T-cell (primary cell): ENCODE measurements at regions not wholly inside any gene's neighbourhood (a gene's known extent, or its start where the extent isn't known, plus 50 kb on each side); places are given as distances from the start of the nearest gene placed in this dataset.
"Not testable (repeated sequence)": the region's sequence is repeated elsewhere in the genome, so short reads cannot be mapped to it uniquely, and the experiment has no call there.

Experiments used
- ATAC-seq, 4 experiments: fragments of 200-7000 bp in 3 of 4; fragments of 150-1000 bp in 1 of 4; cut with Tn5 transposase; replicated peaks in 1 of 4; 1 replicate in 3 of 4; 2 replicates in 1 of 4; pipeline ENCODE4 v1.10.0; 2021; ENCODE audit warnings: moderate library complexity in 3 of 4, mild to moderate bottlenecking in 2 of 4, moderate number of reproducible peaks in 1 of 4
- CTCF ChIA-PET, 2 donors: fragments of 300-600 bp; sonication (Branson Sonifier 250); formaldehyde crosslinking; loops; one replicate each; lab custom pipeline; 2022; ENCODE audit warnings: antibody characterized with exemption in 2 of 2; lab: Charles Lee
- POLR2A ChIA-PET, 2 donors: fragments of 300-600 bp; sonication (Branson Sonifier 250); formaldehyde crosslinking; loops; one replicate each; lab custom pipeline; 2022; ENCODE audit warnings: antibody characterized with exemption in 2 of 2; lab: Charles Lee
- DNase-seq, 35 experiments: peaks; one replicate each; pipeline versions ENCODE4 v3.0.0 to v3.0.0-alpha.2; 2013 to 2023
- H3K27ac ChIP-seq: one replicate; pipeline ENCODE4 v1.5.1; 2013; ENCODE audit warnings: low read length
- H3K27me3 ChIP-seq, 2 experiments: replicated peaks in 1 of 2; 1 replicate in 1 of 2; 2 replicates in 1 of 2; pipeline versions ENCODE4 v1.6.1 to v1.7.0; 2013; ENCODE audit warnings: low read length in 1 of 2, mixed read lengths in 1 of 2; ENCODE audit not compliant: control insufficient read depth in 2 of 2, insufficient read depth in 2 of 2; ENCODE audit errors: extremely low read depth in 1 of 2
- H3K36me3 ChIP-seq, 2 donors: 1 replicate in 1 of 2; 2 replicates in 1 of 2; pipeline versions ENCODE4 v1.6.1 to v1.7.0; 2013; ENCODE audit warnings: low read length in 1 of 2; ENCODE audit not compliant: control insufficient read depth in 2 of 2, insufficient read depth in 1 of 2; ENCODE audit errors: extremely low read depth in 1 of 2
- H3K4me1 ChIP-seq, 2 experiments: 1 replicate in 1 of 2; 2 replicates in 1 of 2; pipeline versions ENCODE4 v1.6.1 to v1.7.0; 2013; ENCODE audit warnings: low read length in 2 of 2, mixed read lengths in 1 of 2; ENCODE audit not compliant: insufficient read depth in 2 of 2, control insufficient read depth in 1 of 2; ENCODE audit errors: extremely low read depth in 1 of 2
- H3K4me3 ChIP-seq, 2 donors: 1 replicate in 1 of 2; 2 replicates in 1 of 2; pipeline versions ENCODE4 v1.5.1 to v1.7.0; 2013; ENCODE audit warnings: mild to moderate bottlenecking in 2 of 2, low read length in 1 of 2, moderate library complexity in 1 of 2; ENCODE audit not compliant: control insufficient read depth in 1 of 2; ENCODE audit errors: extremely low read depth in 1 of 2
- H3K9me3 ChIP-seq: 2 replicates; pipeline ENCODE4 v1.7.0; 2013
- H3K27ac Mint-ChIP-seq, 2 donors: one replicate each; pipeline ENCODE4 v1.8.0; 2020 to 2021; ENCODE audit warnings: mild to moderate bottlenecking in 2 of 2, mixed read lengths in 2 of 2
- H3K27me3 Mint-ChIP-seq, 2 donors: one replicate each; pipeline ENCODE4 v1.8.0; 2021 to 2022; ENCODE audit warnings: mixed read lengths in 2 of 2
- H3K36me3 Mint-ChIP-seq: one replicate; pipeline ENCODE4 v1.8.0; 2021; ENCODE audit warnings: mixed read lengths
- H3K4me1 Mint-ChIP-seq, 3 donors: one replicate each; pipeline ENCODE4 v1.8.0; 2020 to 2022; ENCODE audit warnings: mixed read lengths in 3 of 3, mild to moderate bottlenecking in 1 of 3
- H3K4me3 Mint-ChIP-seq, 3 donors: one replicate each; pipeline ENCODE4 v1.8.0; 2020 to 2022; ENCODE audit warnings: mild to moderate bottlenecking in 3 of 3, mixed read lengths in 3 of 3, moderate library complexity in 3 of 3
- H3K9me3 Mint-ChIP-seq, 3 donors: one replicate each; pipeline ENCODE4 v1.8.0; 2020 to 2022; ENCODE audit warnings: mixed read lengths in 3 of 3
- WGBS: methylation state at CpG from one replicate; pipeline ENCODE4 v1.1.5; 2013; ENCODE audit warnings: missing lambda C conversion rate; ENCODE audit not compliant: insufficient coverage; 5-methylcytosine and 5-hydroxymethylcytosine counted together

- no peaks in the 10 kb centered on the region for H3K9me3 ChIP-seq
- peaks cover 0 to 8% (median 5%) of the 10 kb centered on the region in 3 donors for H3K9me3 Mint-ChIP-seq
- DNase-seq (no peak), ATAC-seq (no peak)
- H3K27me3 ChIP-seq = peaks cover 0 to 4% of the 10 kb centered on the region in 2 experiments
- WGBS = no CpG with 5 or more reads among the region's 5 CpGs
- ChIA-PET POLR2A (no interaction called here), CTCF (no interaction called here)
- H3K4me3 ChIP-seq = no peak overlapping the region
- H3K4me1 ChIP-seq = peaks cover 0 to 2% of the 10 kb centered on the region in 2 experiments
- no peak overlapping the region for H3K27ac Mint-ChIP-seq
- H3K4me3 Mint-ChIP-seq = no peak overlapping the region
- H3K36me3 Mint-ChIP-seq = no peaks in the 10 kb centered on the region
- no peak overlapping the region for H3K27ac ChIP-seq
- peaks cover 0 to 4% (median 4%) of the 10 kb centered on the region in 3 donors for H3K4me1 Mint-ChIP-seq
- no peaks in the 10 kb centered on the region for H3K36me3 ChIP-seq
- peaks cover 10 to 31% of the 10 kb centered on the region in 2 donors for H3K27me3 Mint-ChIP-seq
Observed at GRCh38 chr3:194907811-194908210, 222.1 kb downstream of the FAM43A start.

GRCh38 chr3:194908496-194908895 lies 222.8 kb downstream of the FAM43A start:
- Mint-ChIP-seq H3K27ac (no peak overlapping the region), H3K4me3 (no peak overlapping the region), H3K4me1 (peaks cover 0 to 4% (median 4%) of the 10 kb centered on the region in 3 donors), H3K9me3 (peaks cover 0 to 6% (median 5%) of the 10 kb centered on the region in 3 donors), H3K36me3 (no peaks in the 10 kb centered on the region), H3K27me3 (peaks cover 9 to 36% of the 10 kb centered on the region in 2 donors)
- H3K4me3 ChIP-seq = no peak overlapping the region
- H3K4me1 ChIP-seq = peaks cover 0 to 2% of the 10 kb centered on the region in 2 experiments
- ChIA-PET CTCF (no interaction called here), POLR2A (no interaction called here)
- ATAC-seq (no peak), DNase-seq (no peak)
- no peaks in the 10 kb centered on the region for H3K9me3 ChIP-seq
- peaks cover 0 to 4% of the 10 kb centered on the region in 2 experiments for H3K27me3 ChIP-seq
- no peaks in the 10 kb centered on the region for H3K36me3 ChIP-seq
- H3K27ac ChIP-seq = no peak overlapping the region
- WGBS = 80% methylated on average over 1 of the region's 5 CpGs

- POLR2A ChIA-PET = no interaction called here
- H3K4me1 Mint-ChIP-seq = peaks cover 0 to 4% (median 4%) of the 10 kb centered on the region in 3 donors
- Histone ChIP-seq H3K27ac (no peak overlapping the region), H3K27me3 (peaks cover 0 to 4% of the 10 kb centered on the region in 2 experiments), H3K4me3 (no peak overlapping the region), H3K36me3 (no peaks in the 10 kb centered on the region), H3K4me1 (peaks cover 0 to 2% of the 10 kb centered on the region in 2 experiments), H3K9me3 (no peaks in the 10 kb centered on the region)
- ATAC-seq (no peak), DNase-seq (no peak)
- H3K27me3 Mint-ChIP-seq = peaks cover 9 to 36% of the 10 kb centered on the region in 2 donors
- H3K4me3 Mint-ChIP-seq = no peak overlapping the region
- 100% methylated on average over 1 of the region's 5 CpGs for WGBS
- no peak overlapping the region for H3K27ac Mint-ChIP-seq
- CTCF ChIA-PET = no interaction called here
- no peaks in the 10 kb centered on the region for H3K36me3 Mint-ChIP-seq
- H3K9me3 Mint-ChIP-seq = peaks cover 0 to 4% (median 3%) of the 10 kb centered on the region in 3 donors
Observed at GRCh38 chr3:194908972-194909371, 223.3 kb downstream of the FAM43A start.

- Mint-ChIP-seq H3K27ac (no peak overlapping the region), H3K9me3 (no peaks in the 10 kb centered on the region), H3K36me3 (no peaks in the 10 kb centered on the region), H3K4me1 (peaks cover 0 to 3% (median 3%) of the 10 kb centered on the region in 3 donors), H3K4me3 (no peak overlapping the region), H3K27me3 (peaks cover 5 to 32% of the 10 kb centered on the region in 2 donors)
- Histone ChIP-seq H3K4me3 (no peak overlapping the region), H3K36me3 (no peaks in the 10 kb centered on the region), H3K27ac (no peak overlapping the region), H3K4me1 (peaks cover 0 to 2% of the 10 kb centered on the region in 2 experiments), H3K27me3 (peaks cover 0 to 4% of the 10 kb centered on the region in 2 experiments), H3K9me3 (no peaks in the 10 kb centered on the region)
- ATAC-seq (no peak), DNase-seq (no peak)
- ChIA-PET CTCF (no interaction called here), POLR2A (no interaction called here)
- 69% methylated on average over 2 of the region's 7 CpGs for WGBS
Observed at GRCh38 chr3:194910414-194910984, 224.8 kb downstream of the FAM43A start.

GRCh38 chr3:194913316-194913715 lies 227.6 kb downstream of the FAM43A start:
- no peak for DNase-seq
- H3K27ac ChIP-seq = no peak overlapping the region
- Mint-ChIP-seq H3K4me3 (no peak overlapping the region), H3K27ac (no peak overlapping the region), H3K27me3 (peaks cover 0 to 34% of the 10 kb centered on the region in 2 donors), H3K9me3 (peaks cover 0 to 5% (median 3%) of the 10 kb centered on the region in 3 donors), H3K4me1 (no peaks in the 10 kb centered on the region), H3K36me3 (no peaks in the 10 kb centered on the region)
- no peak overlapping the region for H3K4me3 ChIP-seq
- H3K4me1 ChIP-seq = no peaks in the 10 kb centered on the region
- H3K9me3 ChIP-seq = no peaks in the 10 kb centered on the region
- no peaks in the 10 kb centered on the region for H3K36me3 ChIP-seq
- peaks cover 0 to 7% of the 10 kb centered on the region in 2 experiments for H3K27me3 ChIP-seq
- ChIA-PET CTCF (no interaction called here), POLR2A (no interaction called here)
- WGBS = 77% methylated on average over 3 of the region's 5 CpGs
- ATAC-seq = no peak

GRCh38 chr3:194924889-194925288 lies 239.2 kb downstream of the FAM43A start:
- H3K4me3 Mint-ChIP-seq, H3K4me1 Mint-ChIP-seq, POLR2A ChIA-PET, H3K9me3 Mint-ChIP-seq, H3K4me3 ChIP-seq, H3K36me3 Mint-ChIP-seq, DNase-seq, H3K36me3 ChIP-seq, H3K9me3 ChIP-seq, H3K27ac Mint-ChIP-seq, H3K4me1 ChIP-seq, CTCF ChIA-PET, H3K27ac ChIP-seq, ATAC-seq: not testable (repeated sequence)
- WGBS = 73% methylated on average over 2 of the region's 5 CpGs
- peaks cover 0 to 13% of the 10 kb centered on the region in 2 experiments for H3K27me3 ChIP-seq
- H3K27me3 Mint-ChIP-seq = peaks cover 21 to 26% of the 10 kb centered on the region in 2 donors
